B cell (primary cell): ENCODE measurements at regions not wholly inside any gene's neighbourhood (a gene's known extent, or its start where the extent isn't known, plus 50 kb on each side); places are given as distances from the start of the nearest gene placed in this dataset.
A peak's percentile ranks its signal among the peaks of the same experiment; 100 is the strongest.

Experiments
- ATAC-seq: fragments of 200-7000 bp; cut with Tn5 transposase; one replicate; pipeline ENCODE4 v1.10.0; 2021; ENCODE audit warnings: low read depth, mild to moderate bottlenecking, moderate number of reproducible peaks, moderate library complexity
- CTCF ChIA-PET: fragments of 350-600 bp; sonication (Branson Sonifier 250); formaldehyde crosslinking; loops from one replicate; lab custom pipeline; 2021; ENCODE audit warnings: antibody characterized with exemption, inconsistent platforms; lab: Charles Lee
- POLR2A ChIA-PET: fragments of 350-600 bp; sonication (Branson Sonifier 250); formaldehyde crosslinking; loops from one replicate; lab custom pipeline; 2021; ENCODE audit warnings: antibody characterized with exemption; lab: Charles Lee
- DNase-seq: peaks from one replicate; pipeline ENCODE4 v3.0.0; 2013
- H2AFZ ChIP-seq: 2 replicates; pipeline ENCODE4 v1.6.1; 2012; ENCODE audit warnings: mild to moderate bottlenecking, low read depth, low read length; ENCODE audit not compliant: insufficient read depth, poor library complexity, severe bottlenecking
- H3K27ac ChIP-seq, 2 donors: 1 replicate in 1 of 2; 2 replicates in 1 of 2; pipeline ENCODE4 v1.5.1; 2012 to 2013; ENCODE audit warnings: low read length in 2 of 2, mild to moderate bottlenecking in 2 of 2, moderate library complexity in 1 of 2
- H3K27me3 ChIP-seq, 4 experiments: fragments of 200-600 bp in 1 of 4; sonication (generic) in 1 of 4; replicated peaks in 1 of 4; 1 replicate in 2 of 4; 2 replicates in 2 of 4; pipeline versions ENCODE4 v1.6.1 to v1.7.0; 2013 to 2016; ENCODE audit warnings: low read length in 3 of 4, mild to moderate bottlenecking in 2 of 4, mixed read lengths in 1 of 4, moderate library complexity in 1 of 4; ENCODE audit not compliant: insufficient read depth in 4 of 4, control insufficient read depth in 3 of 4; ENCODE audit errors: control extremely low read depth in 1 of 4
- H3K36me3 ChIP-seq, 2 experiments: replicated peaks in 1 of 2; 1 replicate in 1 of 2; 2 replicates in 1 of 2; pipeline versions ENCODE4 v1.6.1 to v1.7.1; 2013; ENCODE audit warnings: low read length in 1 of 2; ENCODE audit not compliant: insufficient read depth in 2 of 2, control insufficient read depth in 1 of 2; ENCODE audit errors: control extremely low read depth in 1 of 2, extremely low read depth in 1 of 2
- H3K4me1 ChIP-seq, 2 donors: fragments of 200-600 bp in 1 of 2; sonication (generic) in 1 of 2; 1 replicate in 1 of 2; 2 replicates in 1 of 2; pipeline versions ENCODE4 v1.5.1 to v1.6.1; 2013 to 2017; ENCODE audit warnings: low read length in 2 of 2; ENCODE audit not compliant: control insufficient read depth in 2 of 2, insufficient read depth in 2 of 2
- H3K4me2 ChIP-seq: replicated peaks from 2 replicates; pipeline ENCODE3; 2012; ENCODE audit warnings: mild to moderate bottlenecking, low read depth, low read length; ENCODE audit not compliant: poor library complexity, severe bottlenecking
- H3K4me3 ChIP-seq, 5 experiments: fragments of 200-600 bp in 1 of 5; sonication (generic) in 1 of 5; 1 replicate in 3 of 5; 2 replicates in 2 of 5; pipeline versions ENCODE4 v1.5.1 to v1.7.0; 2011 to 2016; ENCODE audit warnings: low read length in 4 of 5, mild to moderate bottlenecking in 4 of 5, low read depth in 2 of 5, control low read depth in 1 of 5, moderate library complexity in 1 of 5; ENCODE audit not compliant: insufficient read depth in 1 of 5; ENCODE audit errors: control extremely low read depth in 1 of 5, extremely low read depth in 1 of 5
- H3K79me2 ChIP-seq: fragments of 200-600 bp; sonication (generic); one replicate; pipeline ENCODE4 v1.6.0; 2016; ENCODE audit warnings: low read length; ENCODE audit not compliant: control insufficient read depth, insufficient read depth
- H3K9ac ChIP-seq: fragments of 200-600 bp; sonication (generic); 2 replicates; pipeline ENCODE4 v1.6.1; 2017; ENCODE audit warnings: mild to moderate bottlenecking, low read length, moderate library complexity
- H3K9me3 ChIP-seq, 3 donors: one replicate each; pipeline versions ENCODE4 v1.6.1 to v1.7.1; 2013; ENCODE audit warnings: low read length in 2 of 3; ENCODE audit not compliant: control insufficient read depth in 2 of 3, insufficient read depth in 1 of 3; ENCODE audit errors: control extremely low read depth in 1 of 3
- H4K20me1 ChIP-seq: 2 replicates; pipeline ENCODE4 v1.6.0; 2012; ENCODE audit warnings: mild to moderate bottlenecking, low read length; ENCODE audit not compliant: insufficient read depth, control insufficient read depth, poor library complexity, severe bottlenecking
- H3K27ac Mint-ChIP-seq: one replicate; pipeline ENCODE4 v1.8.0; 2021; ENCODE audit warnings: mixed read lengths
- H3K27me3 Mint-ChIP-seq: one replicate; pipeline ENCODE4 v1.8.0; 2021; ENCODE audit warnings: mixed read lengths
- H3K4me1 Mint-ChIP-seq: one replicate; pipeline ENCODE4 v1.8.0; 2021; ENCODE audit warnings: mixed read lengths
- H3K4me3 Mint-ChIP-seq: one replicate; pipeline ENCODE4 v1.8.0; 2021; ENCODE audit warnings: mixed read lengths
- H3K9me3 Mint-ChIP-seq: one replicate; pipeline ENCODE4 v1.8.0; 2022; ENCODE audit warnings: mixed read lengths; ENCODE audit not compliant: insufficient read depth
- EZH2 ChIP-seq: IDR thresholded peaks from 2 replicates; pipeline ENCODE4 v1.6.1; 2012; ENCODE audit warnings: borderline replicate concordance, low read depth, mild to moderate bottlenecking, moderate library complexity, low read length; ENCODE audit not compliant: insufficient read depth, poor library complexity, severe bottlenecking
- WGBS: methylation state at CpG from one replicate; pipeline ENCODE4 v1.1.5; 2013; ENCODE audit warnings: missing lambda C conversion rate; ENCODE audit not compliant: insufficient coverage; 5-methylcytosine and 5-hydroxymethylcytosine counted together
- intact Hi-C: fragments of 100-400 bp; cut with micrococcal nuclease; formaldehyde crosslinking; loops from one replicate; pipeline ENCODE4 v1.10.0; 2022
- TF ChIP-seq, protein P1 (sequence below): fragments of 200-600 bp; IDR thresholded peaks from one replicate; pipeline ENCODE4 v1.8.0; 2022; ENCODE audit warnings: antibody characterized with exemption, mild to moderate bottlenecking

DNA sequence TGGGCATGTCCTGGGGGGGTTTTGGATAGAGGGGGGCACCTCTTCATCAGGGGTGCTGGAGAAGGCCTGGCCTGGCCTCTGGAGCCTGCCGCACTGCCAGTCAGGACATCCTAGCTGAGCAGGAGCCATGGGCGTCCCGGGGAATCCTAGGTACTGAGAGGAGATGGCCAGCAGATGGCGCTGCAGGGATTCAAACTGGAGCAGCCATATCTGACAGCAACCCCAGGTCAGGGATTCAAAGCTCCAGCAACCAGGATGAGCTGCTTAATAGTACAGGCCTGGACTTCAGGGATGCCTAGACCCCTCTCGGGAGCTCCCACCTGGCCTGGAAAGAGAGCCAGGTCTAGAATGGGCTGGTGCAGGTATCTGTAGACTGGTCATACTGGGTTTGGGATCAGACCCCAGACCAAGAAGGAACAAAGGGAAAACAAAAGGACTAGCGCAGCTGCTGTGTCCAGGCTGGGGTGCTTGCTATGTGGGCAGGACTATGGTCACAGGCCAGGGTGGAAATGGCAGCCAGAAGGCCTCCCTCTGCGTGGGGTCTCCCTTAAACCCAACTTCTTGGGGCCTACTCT, 306.9 kb upstream of the RBFOX1 start:
- no peak overlapping the region for H2AFZ ChIP-seq
- H3K4me1 ChIP-seq: no peaks in the 10 kb centered on the region
- Mint-ChIP-seq H3K4me3 (no peak overlapping the region), H3K4me1 (no peaks in the 10 kb centered on the region), H3K9me3 (peaks cover 6% of the 10 kb centered on the region), H3K27ac (no peak overlapping the region), H3K27me3 (no peaks in the 10 kb centered on the region)
- no peaks in the 10 kb centered on the region for H3K79me2 ChIP-seq
- CTCF ChIA-PET: no interaction called here
- intact Hi-C loops: no loop called here
- H3K4me2 ChIP-seq: no peak overlapping the region
- no peak for TF ChIP-seq EZH2
- TF ChIP-seq, protein P1, sequence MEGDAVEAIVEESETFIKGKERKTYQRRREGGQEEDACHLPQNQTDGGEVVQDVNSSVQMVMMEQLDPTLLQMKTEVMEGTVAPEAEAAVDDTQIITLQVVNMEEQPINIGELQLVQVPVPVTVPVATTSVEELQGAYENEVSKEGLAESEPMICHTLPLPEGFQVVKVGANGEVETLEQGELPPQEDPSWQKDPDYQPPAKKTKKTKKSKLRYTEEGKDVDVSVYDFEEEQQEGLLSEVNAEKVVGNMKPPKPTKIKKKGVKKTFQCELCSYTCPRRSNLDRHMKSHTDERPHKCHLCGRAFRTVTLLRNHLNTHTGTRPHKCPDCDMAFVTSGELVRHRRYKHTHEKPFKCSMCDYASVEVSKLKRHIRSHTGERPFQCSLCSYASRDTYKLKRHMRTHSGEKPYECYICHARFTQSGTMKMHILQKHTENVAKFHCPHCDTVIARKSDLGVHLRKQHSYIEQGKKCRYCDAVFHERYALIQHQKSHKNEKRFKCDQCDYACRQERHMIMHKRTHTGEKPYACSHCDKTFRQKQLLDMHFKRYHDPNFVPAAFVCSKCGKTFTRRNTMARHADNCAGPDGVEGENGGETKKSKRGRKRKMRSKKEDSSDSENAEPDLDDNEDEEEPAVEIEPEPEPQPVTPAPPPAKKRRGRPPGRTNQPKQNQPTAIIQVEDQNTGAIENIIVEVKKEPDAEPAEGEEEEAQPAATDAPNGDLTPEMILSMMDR: no peak
- no peak overlapping the region for H3K9ac ChIP-seq
- no peaks in the 10 kb centered on the region for H3K36me3 ChIP-seq
- H3K9me3 ChIP-seq: peaks cover 0 to 7% (median 0%) of the 10 kb centered on the region in 3 donors
- H3K27ac ChIP-seq: no peak overlapping the region
- H3K27me3 ChIP-seq: no peaks in the 10 kb centered on the region
- DNase-seq: peak; percentile 3
- whole genome bisulfite sequencing: 46% methylated on average over 7 of the region's 7 CpGs
- POLR2A ChIA-PET: no interaction called here
- ATAC-seq: no peak
- H4K20me1 ChIP-seq: no peaks in the 10 kb centered on the region
- no peak overlapping the region for H3K4me3 ChIP-seq

DNA sequence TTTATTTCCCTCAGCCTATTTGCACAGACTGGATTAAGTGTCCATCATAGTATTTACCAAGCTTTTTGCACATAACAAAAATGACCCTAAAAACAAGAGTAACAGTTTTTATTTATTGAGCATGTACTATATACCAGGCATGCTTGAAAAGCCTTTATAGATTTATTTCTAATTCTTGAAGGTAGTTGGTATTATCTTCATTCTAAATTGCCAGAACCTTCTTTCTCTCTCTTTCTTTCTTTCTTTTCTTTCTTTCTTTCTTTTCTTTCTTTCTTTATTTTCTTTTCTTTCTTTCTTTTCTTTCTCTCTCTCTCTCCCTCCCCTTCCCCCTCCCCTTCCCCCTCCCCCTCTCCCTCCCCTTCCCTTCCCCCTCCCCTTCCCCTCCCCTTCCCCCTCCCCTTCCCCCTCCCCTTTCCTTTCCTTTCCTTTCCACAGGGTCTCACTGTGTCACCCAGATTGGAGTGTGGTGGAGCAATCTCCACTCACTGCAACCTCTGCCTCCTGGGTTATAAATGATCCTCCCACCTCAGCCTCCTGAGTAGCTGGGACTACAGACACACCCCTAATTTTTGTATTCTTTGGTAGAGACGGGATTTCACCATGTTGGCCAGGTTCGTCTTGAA, 310.9 kb upstream of the RBFOX1 start:
- ChIA-PET CTCF (no interaction called here), POLR2A (no interaction called here)
- no peak overlapping the region for H3K9ac ChIP-seq
- H4K20me1 ChIP-seq: no peaks in the 10 kb centered on the region
- Mint-ChIP-seq H3K27me3 (no peaks in the 10 kb centered on the region), H3K4me1 (no peaks in the 10 kb centered on the region), H3K4me3 (no peak overlapping the region), H3K9me3 (peaks cover 3% of the 10 kb centered on the region), H3K27ac (no peak overlapping the region)
- no peak overlapping the region for H2AFZ ChIP-seq
- no peaks in the 10 kb centered on the region for H3K79me2 ChIP-seq
- H3K4me1 ChIP-seq: no peaks in the 10 kb centered on the region
- peaks cover 0 to 13% (median 0%) of the 10 kb centered on the region in 3 donors for H3K9me3 ChIP-seq
- H3K4me3 ChIP-seq: no peak overlapping the region
- WGBS: 95% methylated on average over 2 of the region's 2 CpGs
- no peaks in the 10 kb centered on the region for H3K36me3 ChIP-seq
- no peaks in the 10 kb centered on the region for H3K27me3 ChIP-seq
- DNase-seq (no peak), ATAC-seq (no peak)
- H3K4me2 ChIP-seq: no peak overlapping the region
- H3K27ac ChIP-seq: no peak overlapping the region
- no peak for TF ChIP-seq EZH2
- TF ChIP-seq, protein P1: no peak
- intact Hi-C loops: no loop called here
